ENCODE measurements at regions not wholly inside any gene's neighbourhood (a gene's known extent, or its start where the extent isn't known, plus 50 kb on each side); places are given as distances from the start of the nearest gene placed in this dataset.

GRCh38 chr3:72271923-72272322, 487.0 kb upstream of the PROK2 start (continued):
- TF ChIP-seq ZNF462 (CRISPR knock-in tag; IDR thresholded peaks at IDR 0.05) (no peak), ZNF331 (CRISPR knock-in tag; IDR thresholded peaks at IDR 0.05; ENCODE audit: low read depth) (no peak), NANOG (IDR thresholded peaks at IDR 0.05; ENCODE audit: borderline replicate concordance) (no peak), POLR2AphosphoS5 (IDR thresholded peaks at IDR 0.05; ENCODE audit: low read depth) (no peak), ETS1 (IDR thresholded peaks at IDR 0.05) (no peak), CREB1 (CRISPR knock-in tag; IDR thresholded peaks at IDR 0.05; ENCODE audit: low read depth) (no peak), STAT1 (IDR thresholded peaks at IDR 0.05; ENCODE audit: unreplicated experiment) (no peak), REST (IDR thresholded peaks at IDR 0.05; ENCODE audit: unreplicated experiment) (no peak), EZH2phosphoT487 (IDR thresholded peaks at IDR 0.05; ENCODE audit: unreplicated experiment) (no peak), ZNF114 (CRISPR knock-in tag; IDR thresholded peaks at IDR 0.05) (no peak), EZH2 (IDR thresholded peaks at IDR 0.05; ENCODE audit: low read depth, unreplicated experiment) (no peak)
